Stimulated activated naive CD4-positive, alpha-beta T cell (primary cell): ENCODE measurements at regions not wholly inside any gene's neighbourhood (a gene's known extent, or its start where the extent isn't known, plus 50 kb on each side); places are given as distances from the start of the nearest gene placed in this dataset.

Source experiments
- DNase-seq, 6 experiments: peaks; one replicate each; lab custom pipeline; 2025; lab: John Stamatoyannopoulos, UW

DNA sequence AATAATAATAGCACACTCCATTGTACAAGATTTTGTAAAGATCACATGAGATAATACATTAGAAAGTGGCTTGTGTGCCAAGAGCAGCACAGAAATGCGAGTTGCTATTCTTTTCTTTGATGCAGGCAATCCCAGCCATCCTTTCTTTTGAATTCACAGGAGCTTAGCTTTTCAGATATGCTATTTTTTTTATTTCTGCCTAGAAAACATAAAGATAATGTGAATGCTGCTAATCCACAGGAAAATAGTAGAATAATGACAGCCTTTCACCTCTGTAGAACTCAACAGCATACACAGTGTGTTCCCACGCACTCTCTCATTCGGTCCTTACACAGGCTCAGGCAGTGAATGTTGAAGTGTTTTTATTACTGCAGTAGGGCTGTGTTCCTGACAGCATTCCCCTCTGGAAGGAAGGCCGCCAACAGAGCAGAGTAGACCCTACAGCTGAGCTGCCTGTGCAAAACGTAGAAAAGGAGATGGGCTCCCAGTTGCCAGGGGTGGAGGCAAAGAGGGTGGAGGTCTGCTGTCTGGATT is 138.8 kb upstream of the TAPT1 start:
- no peak for DNase-seq

GRCh38 chr4:16360694-16361262 is 134.5 kb upstream of the TAPT1 start:
- no peak for DNase-seq

- no peak for DNase-seq
Observed at GRCh38 chr4:16353165-16353564, 126.9 kb upstream of the TAPT1 start.

GRCh38 chr4:16351161-16351560 is 124.9 kb upstream of the TAPT1 start:
- DNase-seq, result no peak

GRCh38 chr4:16344853-16345252 is 118.6 kb upstream of the TAPT1 start:
- no peak for DNase-seq

GRCh38 chr4:16337936-16338335 is 111.7 kb upstream of the TAPT1 start:
- DNase-seq, result no peak

GRCh38 chr4:16334601-16335000 is 108.3 kb upstream of the TAPT1 start:
- DNase-seq, result no peak

DNA sequence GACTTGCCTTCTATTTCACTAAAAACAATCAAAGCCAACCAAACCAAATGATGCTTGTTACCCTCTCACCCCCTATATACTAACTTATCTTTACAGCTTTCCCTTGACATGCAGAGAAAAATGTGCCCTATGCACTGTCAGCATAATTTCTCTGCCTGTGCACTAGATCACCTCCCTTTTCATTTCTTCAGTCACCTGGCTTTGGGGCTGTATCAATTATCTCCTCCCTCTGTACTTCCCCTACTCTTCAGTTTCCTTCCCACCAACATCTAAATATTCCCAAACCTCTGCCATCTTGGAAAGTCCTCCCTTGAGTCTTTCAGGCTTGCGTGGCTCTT is 103.5 kb upstream of the TAPT1 start:
- no peak for DNase-seq

DNA sequence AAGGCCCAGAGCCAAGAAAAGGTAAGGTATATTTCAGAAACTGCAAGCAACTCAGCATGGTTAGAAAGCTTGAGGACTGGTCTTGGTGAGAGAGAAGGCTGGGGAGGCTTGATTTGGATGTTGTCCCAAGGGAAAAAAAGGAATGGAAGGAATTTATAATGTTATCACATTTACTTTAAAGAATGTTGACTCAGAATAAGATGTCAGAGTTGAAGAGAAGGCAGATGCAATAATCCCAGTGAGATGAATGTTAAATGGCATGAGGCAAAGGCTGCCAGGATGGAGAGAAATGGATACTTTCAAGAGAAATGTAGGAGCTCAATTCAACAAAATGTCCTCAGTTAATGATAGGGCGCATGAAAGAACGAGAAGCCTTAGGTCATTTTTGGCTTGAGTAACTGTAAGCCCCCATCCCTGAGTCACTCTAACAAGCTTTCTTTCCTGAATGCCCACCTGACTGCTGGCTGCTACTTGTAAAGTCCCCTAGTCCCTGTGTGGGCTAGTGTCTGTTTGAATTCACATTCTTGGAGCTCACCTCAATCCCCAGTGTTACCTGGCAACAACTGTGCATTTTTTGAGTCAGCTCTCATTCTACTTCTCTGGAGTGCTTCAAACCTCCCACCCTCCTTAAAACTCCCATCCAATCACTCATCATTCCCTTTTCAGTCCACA is 103.0 kb upstream of the TAPT1 start:
- DNase-seq, result no peak

GRCh38 chr4:16322183-16322582 is 95.9 kb upstream of the TAPT1 start:
- no peak for DNase-seq

GRCh38 chr4:16315456-16315855 is 89.2 kb upstream of the TAPT1 start:
- DNase-seq, result no peak

GRCh38 chr4:16310606-16311005 is 84.3 kb upstream of the TAPT1 start:
- no peak for DNase-seq

DNA sequence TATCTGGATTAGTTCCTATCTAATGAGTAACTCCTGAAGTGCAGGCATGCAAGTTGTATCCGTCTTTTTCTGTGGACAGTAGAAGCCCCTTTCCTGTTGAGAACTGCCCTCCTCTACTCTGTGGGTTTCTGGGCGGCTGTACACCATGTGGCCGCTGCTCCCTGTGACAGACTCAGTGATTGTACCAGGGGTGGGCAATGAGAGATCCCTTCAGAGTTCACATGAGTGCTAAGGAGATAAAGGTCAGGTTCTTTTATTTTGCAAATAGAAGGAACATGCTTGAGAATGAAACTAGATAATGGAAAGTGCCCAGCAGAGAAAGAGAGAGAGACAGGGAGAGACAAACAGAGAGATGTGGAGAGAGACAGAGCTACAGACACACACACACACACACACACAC is 76.4 kb upstream of the TAPT1 start:
- no peak for DNase-seq

DNA sequence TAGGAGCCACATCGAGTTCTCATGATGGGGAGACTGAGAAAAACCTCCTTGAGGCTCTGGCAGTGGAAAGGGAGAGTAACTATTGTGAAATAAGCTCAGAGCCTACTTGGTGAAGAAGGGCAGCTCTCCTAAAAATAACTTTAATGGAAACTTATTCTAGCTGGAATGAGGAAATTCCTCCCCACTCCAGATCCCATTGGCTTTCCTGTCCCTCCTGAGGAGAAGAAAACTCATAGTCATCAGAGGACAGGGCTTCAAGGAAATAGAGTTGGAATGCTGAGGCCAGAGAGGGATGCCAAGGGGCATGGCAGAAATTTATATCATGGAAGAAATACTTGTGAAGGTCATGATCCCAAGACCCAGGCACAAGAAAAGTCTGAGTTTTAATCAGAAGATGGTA is 70.7 kb upstream of the TAPT1 start:
- no peak for DNase-seq

DNA sequence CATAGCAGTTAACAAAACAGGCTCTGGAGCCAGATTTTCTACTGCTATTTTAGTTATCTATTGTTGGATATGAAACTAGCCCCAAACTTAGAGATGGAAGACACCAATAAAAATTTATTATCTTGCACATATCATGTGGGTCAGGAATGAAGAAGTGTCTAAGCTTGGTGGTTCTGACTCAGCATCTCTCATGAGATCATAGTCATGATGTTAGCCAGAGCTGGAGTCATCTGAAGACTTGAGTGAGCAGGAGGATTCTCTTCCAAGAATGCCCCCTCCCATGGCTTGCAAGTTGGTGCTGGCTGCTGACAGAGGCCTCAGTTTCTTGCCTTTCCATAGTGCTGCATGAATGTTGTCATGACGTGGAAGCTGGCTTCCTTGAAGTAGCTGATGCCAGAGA is 68.2 kb upstream of the TAPT1 start:
- DNase-seq, result no peak

DNA sequence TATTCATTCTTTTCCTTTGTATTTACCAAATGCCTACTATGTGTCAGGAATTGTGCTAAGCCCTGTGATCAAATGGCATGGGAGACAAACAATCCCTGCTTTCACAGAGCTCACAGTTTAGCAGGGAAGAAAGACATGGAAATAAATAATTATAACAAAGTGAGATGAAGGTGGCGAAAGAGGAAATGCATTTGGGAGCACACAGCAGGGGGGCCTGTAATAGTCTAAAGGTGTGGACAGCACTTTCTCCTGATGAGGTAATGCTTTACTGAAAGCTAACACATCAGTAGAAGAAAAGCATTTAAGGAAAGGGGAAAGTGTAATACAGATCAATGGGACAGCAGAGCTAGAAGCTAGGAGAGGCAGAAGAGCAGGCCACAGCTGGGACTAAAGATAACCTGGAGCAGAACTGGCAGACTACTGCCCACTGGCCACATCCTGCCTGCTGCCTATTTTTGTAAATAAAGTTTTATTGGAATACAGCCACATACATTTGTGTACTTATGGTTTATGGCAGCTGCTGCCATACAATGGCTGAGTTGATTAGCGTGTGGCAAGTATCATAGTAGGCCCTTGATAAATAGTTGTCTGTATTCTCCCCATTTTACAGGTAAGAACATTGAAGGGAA is 67.1 kb upstream of the TAPT1 start:
- no peak for DNase-seq

GRCh38 chr4:16292585-16292984 is 66.3 kb upstream of the TAPT1 start:
- no peak for DNase-seq

GRCh38 chr4:16290681-16291420 is 64.6 kb upstream of the TAPT1 start:
- DNase-seq, result no peak

DNA sequence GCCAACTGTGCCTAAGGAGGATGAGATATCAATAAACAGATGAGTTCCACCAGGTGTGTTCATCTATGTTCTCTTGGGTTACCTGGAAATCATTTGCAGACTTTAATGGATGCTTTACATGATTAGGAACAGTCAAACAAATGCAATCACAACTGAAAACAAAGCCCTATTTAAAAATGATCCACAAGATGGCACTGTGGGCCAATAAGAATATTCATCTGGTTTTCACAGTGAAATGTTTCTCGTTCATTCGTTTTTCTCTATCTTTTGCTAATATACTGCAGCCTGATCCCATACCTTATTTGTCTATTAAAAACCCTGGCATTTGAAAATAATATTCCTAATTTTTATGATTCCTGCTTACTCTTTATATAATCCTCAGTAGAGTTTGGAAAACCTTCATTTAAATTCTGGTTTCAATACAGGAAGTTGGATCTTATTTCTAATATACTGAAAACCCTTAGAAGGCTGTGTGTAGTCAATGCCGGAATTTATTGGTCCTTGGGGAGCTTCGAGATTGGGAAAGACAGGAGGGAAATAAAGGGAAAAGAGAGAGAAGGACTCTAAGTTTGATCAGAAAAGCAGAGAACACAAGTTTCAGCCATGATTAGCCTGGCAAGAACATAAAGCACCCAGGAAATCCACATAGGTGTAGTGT is 63.8 kb upstream of the TAPT1 start:
- DNase-seq, result peak in 3 of 6 experiments; percentile 6 to 19 (median 11)

DNA sequence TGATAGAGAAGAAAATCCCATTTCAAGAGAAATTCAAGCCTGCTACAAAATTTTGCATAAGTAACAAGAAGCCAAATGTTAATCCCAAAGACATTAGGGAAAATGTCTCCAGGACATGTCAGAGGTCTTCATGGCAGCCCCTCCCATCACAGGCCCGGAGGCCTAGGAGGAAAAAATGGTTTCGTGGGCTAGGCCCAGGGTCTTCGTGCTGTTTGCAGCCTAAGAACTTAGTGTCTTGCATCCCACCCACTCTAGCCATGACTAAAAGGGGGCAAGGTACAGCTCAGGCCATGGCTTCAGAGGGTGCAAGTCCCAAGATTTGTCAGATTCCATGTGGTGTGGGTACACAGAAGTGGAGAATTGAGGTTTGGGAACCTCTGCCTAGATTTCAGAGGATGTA is 57.8 kb upstream of the TAPT1 start:
- no peak for DNase-seq

DNA sequence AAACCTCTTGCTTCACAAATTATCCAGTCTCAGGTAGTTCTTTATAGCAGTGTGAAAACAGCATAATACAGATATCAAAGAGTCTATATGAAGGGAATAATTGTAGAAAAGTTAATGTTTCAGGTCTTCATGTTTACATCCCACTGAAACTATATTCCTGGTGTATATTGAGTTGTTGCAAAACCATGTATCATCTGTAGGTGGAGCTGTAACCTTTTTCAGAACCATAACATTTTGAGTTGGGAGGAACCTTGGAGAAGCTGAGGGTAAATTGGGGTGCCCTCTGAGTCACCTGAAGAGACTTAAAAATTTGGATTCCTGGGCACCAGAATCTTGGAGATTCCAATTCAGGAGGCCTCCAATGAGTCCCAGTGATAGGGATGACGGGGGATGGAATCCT is 51.9 kb upstream of the TAPT1 start:
- no peak for DNase-seq
